Neural progenitor cell (in vitro differentiated cells): ENCODE measurements at regions not wholly inside any gene's neighbourhood (a gene's known extent, or its start where the extent isn't known, plus 50 kb on each side); places are given as distances from the start of the nearest gene placed in this dataset.
A peak's percentile ranks its signal among the peaks of the same experiment; 100 is the strongest.

ENCODE experiments used
- DNase-seq: peaks from one replicate; pipeline ENCODE4 v3.0.0-alpha.2; 2016; ENCODE audit warnings: low spot score
- H2AFZ ChIP-seq: fragments of 200-600 bp; sonication (generic); replicated peaks from 2 replicates; pipeline ENCODE4 v1.6.1; 2016; ENCODE audit warnings: antibody characterized with exemption
- H3F3A ChIP-seq: fragments of 200-600 bp; sonication (generic); 2 replicates; pipeline ENCODE4 v1.6.1; 2016; ENCODE audit warnings: antibody characterized with exemption, low read depth
- H3K27ac ChIP-seq: fragments of 200-600 bp; sonication (generic); 2 replicates; pipeline ENCODE4 v1.5.1; 2016; ENCODE audit warnings: mild to moderate bottlenecking
- H3K27me3 ChIP-seq: fragments of 200-600 bp; sonication (generic); 2 replicates; pipeline ENCODE4 v1.6.1; 2016; ENCODE audit warnings: mild to moderate bottlenecking, moderate library complexity
- H3K36me3 ChIP-seq: fragments of 200-600 bp; sonication (generic); 2 replicates; pipeline ENCODE4 v1.5.1; 2016
- H3K4me1 ChIP-seq: fragments of 200-600 bp; sonication (generic); 2 replicates; pipeline ENCODE4 v1.6.1; 2016; ENCODE audit warnings: mixed run types
- H3K4me2 ChIP-seq: fragments of 200-600 bp; sonication (generic); 2 replicates; pipeline ENCODE4 v1.6.1; 2016
- H3K4me3 ChIP-seq: fragments of 200-600 bp; sonication (generic); 2 replicates; pipeline ENCODE4 v1.5.1; 2016
- H3K79me2 ChIP-seq: fragments of 200-600 bp; sonication (generic); 2 replicates; pipeline ENCODE4 v1.6.1; 2016; ENCODE audit warnings: low read depth
- H3K9ac ChIP-seq: fragments of 200-600 bp; sonication (generic); 2 replicates; pipeline ENCODE4 v1.6.1; 2016
- H3K9me3 ChIP-seq: fragments of 200-600 bp; sonication (generic); 2 replicates; pipeline ENCODE4 v1.5.1; 2016; ENCODE audit warnings: low read depth
- H4K20me1 ChIP-seq: fragments of 200-600 bp; sonication (generic); 2 replicates; pipeline ENCODE4 v1.6.1; 2016; ENCODE audit warnings: low read depth
- H3K27ac Mint-ChIP-seq: 3 replicates; pipeline ENCODE4 v1.8.0; 2021; ENCODE audit warnings: mixed read lengths
- H3K27me3 Mint-ChIP-seq: 2 replicates; pipeline ENCODE4 v1.8.0; 2022; ENCODE audit warnings: low read depth, mild to moderate bottlenecking, inconsistent platforms, moderate library complexity, mixed read lengths; ENCODE audit not compliant: insufficient read depth
- H3K36me3 Mint-ChIP-seq: 3 replicates; pipeline ENCODE4 v1.8.0; 2021; ENCODE audit warnings: mixed read lengths
- H3K4me1 Mint-ChIP-seq: 3 replicates; pipeline ENCODE4 v1.8.0; 2021; ENCODE audit warnings: mixed read lengths
- H3K4me3 Mint-ChIP-seq: 3 replicates; pipeline ENCODE4 v1.8.0; 2021; ENCODE audit warnings: mild to moderate bottlenecking, moderate library complexity, mixed read lengths
- H3K9me3 Mint-ChIP-seq: 3 replicates; pipeline ENCODE4 v1.8.0; 2020; ENCODE audit warnings: mixed read lengths
- CTCF ChIP-seq: fragments of 200-600 bp; sonication (generic); IDR thresholded peaks from 2 replicates; pipeline ENCODE4 v1.5.1; 2017; ENCODE audit warnings: antibody characterized with exemption, mild to moderate bottlenecking
- EZH2 ChIP-seq: fragments of 200-600 bp; sonication (generic); IDR thresholded peaks from 2 replicates; pipeline ENCODE4 v1.6.1; 2017; ENCODE audit warnings: antibody characterized with exemption, mild to moderate bottlenecking, moderate library complexity
- EZH2phosphoT487 ChIP-seq: fragments of 200-600 bp; sonication (generic); IDR thresholded peaks from 2 replicates; pipeline ENCODE4 v1.6.1; 2017; ENCODE audit warnings: antibody characterized with exemption

- H3K4me3 Mint-ChIP-seq = no peak overlapping the region
- H3K36me3 Mint-ChIP-seq = no peaks in the 10 kb centered on the region
- no peak for TF ChIP-seq CTCF
- TF ChIP-seq EZH2 = no peak
- TF ChIP-seq EZH2phosphoT487 = no peak
- H3K27ac ChIP-seq = no peak overlapping the region
- no peak overlapping the region for H3K4me3 ChIP-seq
- no peaks in the 10 kb centered on the region for H3K27me3 Mint-ChIP-seq
- no peak overlapping the region for H3K27ac Mint-ChIP-seq
- H4K20me1 ChIP-seq = no peaks in the 10 kb centered on the region
- H3K36me3 ChIP-seq = no peaks in the 10 kb centered on the region
- H3K9me3 Mint-ChIP-seq = peaks cover 3% of the 10 kb centered on the region
- H3K27me3 ChIP-seq = no peaks in the 10 kb centered on the region
- DNase-seq = no peak
- H3K9ac ChIP-seq = no peak overlapping the region
- H2AFZ ChIP-seq = no peak overlapping the region
- H3K4me1 ChIP-seq = peaks cover 31% of the 10 kb centered on the region
- H3K4me2 ChIP-seq = no peak overlapping the region
- peaks cover 5% of the 10 kb centered on the region for H3F3A ChIP-seq
- no peaks in the 10 kb centered on the region for H3K79me2 ChIP-seq
- peaks cover 5% of the 10 kb centered on the region for H3K4me1 Mint-ChIP-seq
- no peaks in the 10 kb centered on the region for H3K9me3 ChIP-seq
Observed at GRCh38 chr7:24409431-24410024, 125.5 kb downstream of the NPY start.

GRCh38 chr7:24411226-24411625, 127.2 kb downstream of the NPY start:
- H2AFZ ChIP-seq = no peak overlapping the region
- H3K4me2 ChIP-seq = peak overlapping the region; percentile 1
- no peaks in the 10 kb centered on the region for H3K79me2 ChIP-seq
- no peaks in the 10 kb centered on the region for H3K36me3 ChIP-seq
- H3K9me3 Mint-ChIP-seq = peaks cover 3% of the 10 kb centered on the region
- no peaks in the 10 kb centered on the region for H4K20me1 ChIP-seq
- no peaks in the 10 kb centered on the region for H3K27me3 ChIP-seq
- H3F3A ChIP-seq = peaks cover 4% of the 10 kb centered on the region
- peaks cover 17% of the 10 kb centered on the region for H3K4me1 ChIP-seq
- H3K9me3 ChIP-seq = no peaks in the 10 kb centered on the region
- H3K4me3 ChIP-seq = no peak overlapping the region
- peaks cover under 1% of the 10 kb centered on the region for H3K4me1 Mint-ChIP-seq
- no peak overlapping the region for H3K27ac ChIP-seq
- DNase-seq = no peak
- no peak overlapping the region for H3K27ac Mint-ChIP-seq
- TF ChIP-seq EZH2 (no peak), CTCF (no peak), EZH2phosphoT487 (no peak)
- H3K36me3 Mint-ChIP-seq = no peaks in the 10 kb centered on the region
- H3K27me3 Mint-ChIP-seq = no peaks in the 10 kb centered on the region
- no peak overlapping the region for H3K4me3 Mint-ChIP-seq
- no peak overlapping the region for H3K9ac ChIP-seq

GRCh38 chr7:24417526-24418120, 133.6 kb downstream of the NPY start:
- H3F3A ChIP-seq = no peaks in the 10 kb centered on the region
- no peaks in the 10 kb centered on the region for H4K20me1 ChIP-seq
- no peak overlapping the region for H3K27ac Mint-ChIP-seq
- H3K9me3 ChIP-seq = no peaks in the 10 kb centered on the region
- H3K9ac ChIP-seq = no peak overlapping the region
- H3K27me3 Mint-ChIP-seq = no peaks in the 10 kb centered on the region
- no peaks in the 10 kb centered on the region for H3K36me3 ChIP-seq
- no peak overlapping the region for H2AFZ ChIP-seq
- no peak overlapping the region for H3K4me3 Mint-ChIP-seq
- no peak overlapping the region for H3K4me3 ChIP-seq
- no peaks in the 10 kb centered on the region for H3K79me2 ChIP-seq
- no peak for TF ChIP-seq CTCF
- no peak for TF ChIP-seq EZH2
- no peak for TF ChIP-seq EZH2phosphoT487
- H3K36me3 Mint-ChIP-seq = no peaks in the 10 kb centered on the region
- peaks cover 8% of the 10 kb centered on the region for H3K4me1 ChIP-seq
- no peaks in the 10 kb centered on the region for H3K27me3 ChIP-seq
- H3K4me1 Mint-ChIP-seq = peaks cover 10% of the 10 kb centered on the region
- no peak overlapping the region for H3K4me2 ChIP-seq
- no peak overlapping the region for H3K27ac ChIP-seq
- H3K9me3 Mint-ChIP-seq = peaks cover 3% of the 10 kb centered on the region
- no peak for DNase-seq
